ENCODE measurements at regions not wholly inside any gene's neighbourhood (a gene's known extent, or its start where the extent isn't known, plus 50 kb on each side); places are given as distances from the start of the nearest gene placed in this dataset.
"Not testable (repeated sequence)": the region's sequence is repeated elsewhere in the genome, so short reads cannot be mapped to it uniquely, and the experiment has no call there.

DNA sequence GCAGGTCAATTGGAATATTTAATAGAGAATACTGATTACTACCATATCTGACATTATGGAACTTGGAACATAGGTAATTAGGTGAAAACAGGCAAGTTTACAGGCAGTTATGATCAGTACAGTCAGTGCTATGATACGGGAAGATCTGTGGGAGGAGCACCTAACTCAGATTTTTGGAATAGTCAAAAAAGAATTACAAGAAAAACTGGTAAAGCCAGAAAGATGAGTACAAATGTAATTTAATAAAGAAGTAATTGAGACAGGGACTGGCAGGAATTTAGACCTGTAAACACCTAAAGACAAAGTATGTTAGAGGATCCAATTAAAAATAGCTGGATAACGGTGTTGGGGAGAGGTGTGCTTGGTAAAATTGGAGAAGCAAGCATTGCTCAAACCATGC lies 206.5 kb upstream of the ANO5 start:
- peaks cover 0 to 26% (median 0%) of the 10 kb centered on the region in 11 experiments; a peak in 3 of 22 replicates for H3K36me3 ChIP-seq
- no peaks in the 10 kb centered on the region for H4K20me1 ChIP-seq
- H3K4me1 ChIP-seq = no peaks in the 10 kb centered on the region
- no peak overlapping the region for H3K4me2 ChIP-seq
- no peak overlapping the region for H3K4me3 ChIP-seq
- H3K9me3 ChIP-seq (replicated peaks in 1 of 11) = no peaks in the 10 kb centered on the region
- no peak overlapping the region for H3K9ac ChIP-seq
- H3K27ac ChIP-seq = no peak overlapping the region
- no peak for TF ChIP-seq Cebpa-rat (IDR thresholded peaks at IDR 0.05)
- no peaks in the 10 kb centered on the region for H3K27me3 ChIP-seq

DNA sequence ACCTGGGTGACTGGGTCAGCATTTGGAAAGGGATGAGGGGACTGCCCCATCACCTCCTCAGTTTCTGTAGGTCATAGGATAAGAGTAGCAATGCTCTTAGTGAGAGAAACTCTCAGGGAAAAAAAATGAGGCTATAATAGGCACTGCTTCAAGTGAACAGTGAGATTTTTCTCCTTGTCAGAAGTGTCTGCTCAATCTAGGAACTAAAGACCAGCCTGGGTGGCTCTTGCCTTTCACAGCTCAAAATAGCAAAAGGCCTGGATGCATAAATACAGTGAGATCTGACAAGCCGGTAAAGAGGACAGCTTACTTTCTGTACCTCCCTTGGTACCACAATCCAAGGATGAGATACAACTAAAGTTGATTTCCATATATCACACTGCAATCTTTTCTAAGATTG lies 205.6 kb upstream of the ANO5 start:
- Histone ChIP-seq H3K4me2 (no peak overlapping the region), H3K27me3 (no peaks in the 10 kb centered on the region), H3K27ac (no peak overlapping the region), H3K9ac (no peak overlapping the region), H3K4me1 (no peaks in the 10 kb centered on the region), H4K20me1 (no peaks in the 10 kb centered on the region), H3K4me3 (no peak overlapping the region), H3K9me3 (replicated peaks in 1 of 11) (no peaks in the 10 kb centered on the region), H3K36me3 (peaks cover 0 to 26% (median 0%) of the 10 kb centered on the region in 11 experiments; a peak in 3 of 22 replicates)
- TF ChIP-seq Cebpa-rat (IDR thresholded peaks at IDR 0.05) = no peak

DNA sequence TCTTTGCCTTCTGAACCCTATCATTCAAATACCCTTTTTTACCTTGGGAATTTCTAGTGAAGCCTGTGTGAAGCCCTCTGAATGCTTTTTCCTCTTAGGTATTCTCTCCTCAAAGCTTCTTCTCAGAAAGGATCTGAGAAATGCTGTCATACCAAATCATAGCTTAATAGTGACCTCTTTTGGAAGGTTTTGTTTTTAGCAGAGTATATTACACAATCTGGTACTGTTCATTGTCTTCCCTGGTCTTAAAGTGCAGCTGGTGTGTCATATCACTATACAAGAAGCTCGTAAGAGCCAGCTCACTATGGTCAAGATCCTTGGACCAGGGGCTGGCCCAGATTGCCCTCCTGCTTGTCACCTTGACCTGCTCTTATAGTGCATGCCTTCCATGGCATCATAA lies 204.4 kb upstream of the ANO5 start:
- Histone ChIP-seq H3K27ac (no peak overlapping the region), H3K36me3 (peaks cover 0 to 18% (median 0%) of the 10 kb centered on the region in 11 experiments; a peak in 3 of 22 replicates), H3K4me2 (no peak overlapping the region), H3K9ac (no peak overlapping the region), H3K27me3 (no peaks in the 10 kb centered on the region), H4K20me1 (no peaks in the 10 kb centered on the region), H3K9me3 (replicated peaks in 1 of 11) (no peaks in the 10 kb centered on the region), H3K4me1 (no peaks in the 10 kb centered on the region), H3K4me3 (no peak overlapping the region)
- peak in 3 of 11 experiments; percentile 12 to 39 (median 23); a peak in 2 of 22 replicates for TF ChIP-seq Cebpa-rat (IDR thresholded peaks at IDR 0.05)

- not testable (repeated sequence) for H3K4me2 ChIP-seq; H3K36me3 ChIP-seq; H4K20me1 ChIP-seq; H3K9ac ChIP-seq; H3K27ac ChIP-seq; H3K4me3 ChIP-seq; H3K9me3 ChIP-seq (replicated peaks in 1 of 11); H3K4me1 ChIP-seq; H3K27me3 ChIP-seq
Observed at GRCh38 chr11:22001803-22002202, 191.1 kb upstream of the ANO5 start.

- no peaks in the 10 kb centered on the region for H4K20me1 ChIP-seq
- no peak overlapping the region for H3K27ac ChIP-seq
- H3K4me3 ChIP-seq = no peak overlapping the region
- H3K9ac ChIP-seq = no peak overlapping the region
- H3K4me2 ChIP-seq = no peak overlapping the region
- H3K27me3 ChIP-seq = no peaks in the 10 kb centered on the region
- H3K9me3 ChIP-seq (replicated peaks in 1 of 11) = 0 out of 22 replicates have a peak, but pooled peaks cover 0 to 2% (median 0%) of the 10 kb centered on the region in 11 experiments
- TF ChIP-seq Cebpa-rat (IDR thresholded peaks at IDR 0.05) = no peak
- no peaks in the 10 kb centered on the region for H3K36me3 ChIP-seq
- no peaks in the 10 kb centered on the region for H3K4me1 ChIP-seq
Observed at GRCh38 chr11:22006901-22007300, 186.0 kb upstream of the ANO5 start.

- Histone ChIP-seq H3K9me3 (replicated peaks in 1 of 11) (peaks cover 0 to 10% (median 0%) of the 10 kb centered on the region in 11 experiments; a peak in 5 of 22 replicates), H3K27ac (no peak overlapping the region), H3K9ac (no peak overlapping the region), H3K36me3 (no peaks in the 10 kb centered on the region), H3K4me1 (no peaks in the 10 kb centered on the region), H3K4me2 (no peak overlapping the region), H4K20me1 (no peaks in the 10 kb centered on the region), H3K27me3 (no peaks in the 10 kb centered on the region), H3K4me3 (no peak overlapping the region)
- TF ChIP-seq Cebpa-rat (IDR thresholded peaks at IDR 0.05) = no peak
Observed at GRCh38 chr11:22031791-22032190, 161.1 kb upstream of the ANO5 start.

DNA sequence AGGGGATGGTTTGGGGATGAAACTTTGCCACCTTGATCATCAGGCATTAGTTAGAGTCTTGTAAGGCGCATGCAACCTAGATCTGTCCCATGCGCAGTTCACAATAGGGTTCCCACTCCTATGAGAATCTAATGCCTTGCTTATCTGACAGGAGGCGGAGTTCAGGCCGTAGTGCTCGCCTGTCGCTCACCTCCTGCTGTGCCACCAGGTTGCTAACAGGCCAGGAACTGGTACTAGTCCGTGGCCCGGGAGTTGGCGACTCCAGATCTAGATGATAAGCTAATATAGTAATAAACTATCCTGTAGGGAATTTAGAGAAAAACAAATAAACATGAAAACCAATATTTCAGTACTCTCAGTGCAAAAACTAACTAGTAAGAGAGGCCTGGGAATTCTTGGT lies 155.4 kb upstream of the ANO5 start:
- H4K20me1 ChIP-seq = no peaks in the 10 kb centered on the region
- no peaks in the 10 kb centered on the region for H3K4me1 ChIP-seq
- no peak overlapping the region for H3K27ac ChIP-seq
- H3K9ac ChIP-seq = no peak overlapping the region
- H3K4me3 ChIP-seq = no peak overlapping the region
- no peaks in the 10 kb centered on the region for H3K9me3 ChIP-seq (replicated peaks in 1 of 11)
- H3K36me3 ChIP-seq = no peaks in the 10 kb centered on the region
- TF ChIP-seq Cebpa-rat (IDR thresholded peaks at IDR 0.05) = no peak
- no peaks in the 10 kb centered on the region for H3K27me3 ChIP-seq
- no peak overlapping the region for H3K4me2 ChIP-seq

- H3K36me3 ChIP-seq = no peaks in the 10 kb centered on the region
- no peak overlapping the region for H3K9ac ChIP-seq
- H3K4me3 ChIP-seq = no peak overlapping the region
- no peak overlapping the region for H3K4me2 ChIP-seq
- no peaks in the 10 kb centered on the region for H3K27me3 ChIP-seq
- peaks cover 0 to under 1% (median 0%) of the 10 kb centered on the region in 10 experiments; a peak in 1 of 20 replicates for H3K4me1 ChIP-seq
- no peak overlapping the region for H3K27ac ChIP-seq
- no peak for TF ChIP-seq Cebpa-rat (IDR thresholded peaks at IDR 0.05)
- no peaks in the 10 kb centered on the region for H4K20me1 ChIP-seq
- no peaks in the 10 kb centered on the region for H3K9me3 ChIP-seq (replicated peaks in 1 of 11)
Observed at GRCh38 chr11:22041039-22041438, 151.8 kb upstream of the ANO5 start.

DNA sequence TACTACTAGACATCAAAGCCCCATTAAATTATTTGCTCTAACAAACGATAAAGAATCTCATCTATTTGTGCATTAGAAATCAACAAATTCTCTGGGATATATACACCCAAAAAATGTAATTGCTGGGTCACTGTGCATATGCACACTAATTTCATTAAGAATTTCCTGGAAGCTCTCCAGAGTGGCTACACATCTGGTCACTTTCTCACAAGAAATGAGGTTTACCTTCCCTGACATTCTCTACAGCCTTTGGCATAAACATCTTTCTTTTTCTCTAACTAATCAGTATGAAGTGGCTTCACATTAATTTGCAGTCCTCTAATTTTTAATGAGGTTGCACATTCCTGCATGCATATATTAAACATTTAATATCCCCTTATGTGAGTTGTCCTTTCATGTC lies 150.8 kb upstream of the ANO5 start:
- H3K27ac ChIP-seq = no peak overlapping the region
- no peaks in the 10 kb centered on the region for H3K27me3 ChIP-seq
- no peak overlapping the region for H3K4me3 ChIP-seq
- no peak for TF ChIP-seq Cebpa-rat (IDR thresholded peaks at IDR 0.05)
- H4K20me1 ChIP-seq = no peaks in the 10 kb centered on the region
- H3K36me3 ChIP-seq = no peaks in the 10 kb centered on the region
- H3K4me2 ChIP-seq = no peak overlapping the region
- H3K4me1 ChIP-seq = peaks cover 0 to 11% (median 2%) of the 10 kb centered on the region in 10 experiments; a peak in 5 of 20 replicates
- H3K9me3 ChIP-seq (replicated peaks in 1 of 11) = no peaks in the 10 kb centered on the region
- no peak overlapping the region for H3K9ac ChIP-seq

GRCh38 chr11:22044126-22044525 lies 148.8 kb upstream of the ANO5 start:
- TF ChIP-seq Cebpa-rat (IDR thresholded peaks at IDR 0.05) = no peak
- H3K27ac ChIP-seq = no peak overlapping the region
- no peaks in the 10 kb centered on the region for H3K27me3 ChIP-seq
- H3K4me3 ChIP-seq = no peak overlapping the region
- H3K36me3 ChIP-seq = no peaks in the 10 kb centered on the region
- no peak overlapping the region for H3K4me2 ChIP-seq
- no peak overlapping the region for H3K9ac ChIP-seq
- no peaks in the 10 kb centered on the region for H4K20me1 ChIP-seq
- H3K4me1 ChIP-seq = peaks cover 0 to 14% (median 2%) of the 10 kb centered on the region in 10 experiments; a peak in 5 of 20 replicates
- no peaks in the 10 kb centered on the region for H3K9me3 ChIP-seq (replicated peaks in 1 of 11)
